ENCODE measurements at regions not wholly inside any gene's neighbourhood (a gene's known extent, or its start where the extent isn't known, plus 50 kb on each side); places are given as distances from the start of the nearest gene placed in this dataset.

- Histone ChIP-seq H2AFZ (ENCODE audit: low read length) (no peak overlapping the region), H2BK120ac (ENCODE audit: low read depth, low read length, poor library complexity, severe bottlenecking) (no peak overlapping the region), H3K79me1 (ENCODE audit: insufficient read depth, low read depth, low read length, poor library complexity, severe bottlenecking) (no peaks in the 10 kb centered on the region), H3K23ac (ENCODE audit: insufficient read length, low read depth, low read length) (no peak overlapping the region), H3K9ac (ENCODE audit: extremely low read depth, insufficient read length, low read length) (no peak overlapping the region), H4K91ac (ENCODE audit: insufficient read length, low read depth, low read length) (no peak overlapping the region), H3K4ac (ENCODE audit: low read depth, low read length) (no peak overlapping the region), H2BK5ac (ENCODE audit: insufficient read length, low read length) (no peak overlapping the region), H2BK12ac (ENCODE audit: insufficient read length, low read depth, low read length) (no peak overlapping the region), H3K56ac (ENCODE audit: insufficient read length, low read depth, low read length) (no peak overlapping the region), H2BK15ac (ENCODE audit: low read depth, low read length) (no peak overlapping the region), H3K4me2 (ENCODE audit: insufficient read depth, insufficient read length, low read length) (no peak overlapping the region), H2AK5ac (ENCODE audit: insufficient read length, low read length) (no peak overlapping the region), H4K8ac (replicated peaks; ENCODE audit: insufficient read length, low read depth, low read length) (no peak overlapping the region), H3K4me1 (ENCODE audit: insufficient read depth, low read length) (no peaks in the 10 kb centered on the region; the same call in 1 of the 2 replicates), H4K5ac (ENCODE audit: insufficient read length, low read depth, low read length) (no peak overlapping the region), H3K23me2 (ENCODE audit: insufficient read length, low read depth, low read length, poor library complexity, severe bottlenecking) (no peaks in the 10 kb centered on the region), H3K14ac (ENCODE audit: insufficient read depth, low read length) (no peak overlapping the region), H4K20me1 (ENCODE audit: control insufficient read depth, insufficient read depth, insufficient read length) (no peaks in the 10 kb centered on the region), H3K18ac (ENCODE audit: insufficient read length, low read depth, low read length) (no peak overlapping the region), H3K9me3 (ENCODE audit: control insufficient read depth, low read depth, low read length) (no peaks in the 10 kb centered on the region), H3T11ph (ENCODE audit: low read length) (no peak overlapping the region), H3K79me2 (ENCODE audit: insufficient read depth, low read length) (no peaks in the 10 kb centered on the region), H2BK20ac (ENCODE audit: low read depth, low read length, poor library complexity, severe bottlenecking) (no peak overlapping the region), H3K27ac (ENCODE audit: insufficient read length, low read depth, low read length) (no peak overlapping the region), H3K27me3 (ENCODE audit: insufficient read depth, low read length) (no peaks in the 10 kb centered on the region)
- DNase-seq, result no peak
- H3K27ac Mint-ChIP-seq, result no peak overlapping the region; a peak in 1 of 7 replicates
- peaks cover 0 to 11% (median 5%) of the 10 kb centered on the region in 3 experiments; a peak in 4 of 7 replicates for H3K36me3 Mint-ChIP-seq (ENCODE audit: insufficient read depth in 1 of 3, low read depth in 3 of 3)
- no peak overlapping the region for H3K4me3 Mint-ChIP-seq
- H3K4me1 Mint-ChIP-seq, result peaks cover 20 to 25% of the 10 kb centered on the region in 2 experiments
- no peak for TF ChIP-seq CTCF (conservative IDR thresholded peaks at IDR 0.05)
- no peaks in the 10 kb centered on the region for H3K27me3 Mint-ChIP-seq (ENCODE audit: low read depth)
- no peaks in the 10 kb centered on the region for H3K9me3 Mint-ChIP-seq
- no CpG with 5 or more reads among the region's 10 CpGs for WGBS (ENCODE audit: extremely low coverage, insufficient read length, low lambda C conversion rate)
These were observed 102.0 kb upstream of the BOD1 start for GRCh38 chr5:173718469-173718868.

Measured in H9 (cell line).